ENCODE measurements at regions not wholly inside any gene's neighbourhood (a gene's known extent, or its start where the extent isn't known, plus 50 kb on each side); places are given as distances from the start of the nearest gene placed in this dataset.

GRCh38 chr17:70947215-70947614, 777.9 kb downstream of the KCNJ2 start:
- Histone ChIP-seq H3K4me2 (ENCODE audit: insufficient read depth, low read length) (no peak overlapping the region), H3K4me3 (replicated peaks in 1 of 3; ENCODE audit: insufficient read depth in 1 of 3, low read depth in 1 of 3, low read length in 3 of 3) (no peak overlapping the region), H3K36me3 (ENCODE audit: control insufficient read depth in 2 of 2, extremely low read depth in 1 of 2, insufficient read depth in 2 of 2, low read length in 2 of 2) (no peaks in the 10 kb centered on the region), H3K79me2 (ENCODE audit: control insufficient read depth, insufficient read depth, low read length) (no peaks in the 10 kb centered on the region), H3K4me1 (ENCODE audit: control insufficient read depth, extremely low read depth, insufficient read depth, low read length) (no peaks in the 10 kb centered on the region), H3K27ac (ENCODE audit: insufficient read depth, low read depth, low read length) (no peak overlapping the region), H3K9me3 (replicated peaks; ENCODE audit: control insufficient read depth, insufficient read depth, low read length) (no peaks in the 10 kb centered on the region), H4K20me1 (replicated peaks; ENCODE audit: control insufficient read depth, extremely low read depth, insufficient read depth, low read length) (no peaks in the 10 kb centered on the region), H3K9ac (replicated peaks; ENCODE audit: extremely low read depth, insufficient read depth, low read length) (no peak overlapping the region), H2AFZ (ENCODE audit: low read depth, low read length) (no peak overlapping the region), H3K9me1 (replicated peaks; ENCODE audit: control insufficient read depth, extremely low read depth, insufficient read depth, low read length) (no peaks in the 10 kb centered on the region), H3K27me3 (ENCODE audit: control insufficient read depth in 2 of 2, insufficient read depth in 2 of 2, low read length in 2 of 2) (no peaks in the 10 kb centered on the region)
- DNase-seq (ENCODE audit: low read depth, low spot score) (no peak), FAIRE-seq (no peak)
- ChIA-PET POLR2A (no interaction called here), CTCF (no interaction called here)
- intact Hi-C loops (cut with micrococcal nuclease) (no loop called here), dilution Hi-C loops (cut with MboI; ENCODE audit: extremely low pct_ligation_motif_present, low sequenced_read_pairs) (no loop called here)
- no peak for TF ChIP-seq JUN (IDR thresholded peaks at IDR 0.05; ENCODE audit: borderline replicate concordance, insufficient read depth, insufficient read length, low read depth)
- no peak for TF ChIP-seq EZH2 (IDR thresholded peaks at IDR 0.05; ENCODE audit: borderline replicate concordance, low read depth, low read length, severe bottlenecking)
- TF ChIP-seq POLR2A (IDR thresholded peaks at IDR 0.05; ENCODE audit: low read depth, low read length): no peak
- TF ChIP-seq CTCF (IDR thresholded peaks at IDR 0.05; ENCODE audit: extremely low read depth in 1 of 2, insufficient read depth in 1 of 2, low read depth in 1 of 2, low read length in 2 of 2): no peak
- no peak for TF ChIP-seq MYC (IDR thresholded peaks at IDR 0.05; ENCODE audit: low read depth, low read length)
- TF ChIP-seq FOS (IDR thresholded peaks at IDR 0.05; ENCODE audit: borderline replicate concordance, insufficient read depth, low read length): no peak
- TF ChIP-seq POLR2AphosphoS5 (IDR thresholded peaks at IDR 0.05; ENCODE audit: insufficient read depth, low read depth, low read length): no peak
- TF ChIP-seq GATA2 (IDR thresholded peaks at IDR 0.05; ENCODE audit: insufficient read depth, insufficient read length, low read depth, low read length): no peak
- no peak for TF ChIP-seq MAX (IDR thresholded peaks at IDR 0.05; ENCODE audit: insufficient read depth, insufficient read length)
- BruUV-seq (replicated peaks): no TSS peak

All from endothelial cell of umbilical vein (primary cell).